Fibroblast of villous mesenchyme (primary cell): ENCODE measurements at regions not wholly inside any gene's neighbourhood (a gene's known extent, or its start where the extent isn't known, plus 50 kb on each side); places are given as distances from the start of the nearest gene placed in this dataset.

Experiments used
- DNase-seq: peaks from one replicate; pipeline ENCODE4 v3.0.0-alpha.2; 2010; ENCODE audit warnings: low read depth
- H3K4me3 ChIP-seq: 2 replicates; pipeline ENCODE4 v1.5.1; 2011; ENCODE audit warnings: low read depth, mild to moderate bottlenecking, low read length
- CTCF ChIP-seq: IDR thresholded peaks from 2 replicates; pipeline ENCODE4 v1.5.1; 2012; ENCODE audit warnings: low read depth, mild to moderate bottlenecking, low read length; ENCODE audit not compliant: insufficient read depth

- peak; percentile 84 for TF ChIP-seq CTCF
Measured at GRCh38 chr7:47088329-47089067, 493.4 kb downstream of the TNS3 start.

GRCh38 chr7:47087866-47088265, 494.0 kb downstream of the TNS3 start:
- DNase-seq = no peak
- H3K4me3 ChIP-seq = no peak overlapping the region
- no peak for TF ChIP-seq CTCF

More at GRCh38 chr7:47088329-47089067, 493.4 kb downstream of the TNS3 start:
- no peak overlapping the region for H3K4me3 ChIP-seq
- DNase-seq = peak; percentile 74

- no peak for DNase-seq
- TF ChIP-seq CTCF = no peak
- no peak overlapping the region for H3K4me3 ChIP-seq
Measured at GRCh38 chr7:47085491-47086275, 496.2 kb downstream of the TNS3 start.

- DNase-seq = no peak
- no peak overlapping the region for H3K4me3 ChIP-seq
- no peak for TF ChIP-seq CTCF
Measured at GRCh38 chr7:47083476-47084250, 498.2 kb downstream of the TNS3 start.

GRCh38 chr7:47080816-47081215, 501.1 kb downstream of the TNS3 start:
- DNase-seq = peak; percentile 79
- H3K4me3 ChIP-seq = no peak overlapping the region
- no peak for TF ChIP-seq CTCF

GRCh38 chr7:47078241-47078640, 503.7 kb downstream of the TNS3 start:
- no peak for TF ChIP-seq CTCF
- DNase-seq = no peak

More at GRCh38 chr7:47078241-47078640, 503.7 kb downstream of the TNS3 start:
- no peak overlapping the region for H3K4me3 ChIP-seq
